DND-41 (cell line): ENCODE measurements at regions not wholly inside any gene's neighbourhood (a gene's known extent, or its start where the extent isn't known, plus 50 kb on each side); places are given as distances from the start of the nearest gene placed in this dataset.

Source experiments
- EZH2 ChIP-seq: IDR thresholded peaks from 3 replicates; pipeline ENCODE4 v1.6.1; 2012; ENCODE audit warnings: borderline replicate concordance, low read depth, mild to moderate bottlenecking, moderate library complexity, low read length, inconsistent platforms; ENCODE audit not compliant: severe bottlenecking
- TF ChIP-seq, protein P1 (sequence below): IDR thresholded peaks from 2 replicates; pipeline ENCODE4 v1.5.1; 2012; ENCODE audit warnings: borderline replicate concordance, low read length, moderate library complexity, mild to moderate bottlenecking; ENCODE audit not compliant: poor library complexity, severe bottlenecking; ENCODE audit errors: extremely low read depth

GRCh38 chr7:142437741-142438140, 179.9 kb upstream of the PRSS58 start:
- no peak for TF ChIP-seq EZH2
- TF ChIP-seq, protein P1, sequence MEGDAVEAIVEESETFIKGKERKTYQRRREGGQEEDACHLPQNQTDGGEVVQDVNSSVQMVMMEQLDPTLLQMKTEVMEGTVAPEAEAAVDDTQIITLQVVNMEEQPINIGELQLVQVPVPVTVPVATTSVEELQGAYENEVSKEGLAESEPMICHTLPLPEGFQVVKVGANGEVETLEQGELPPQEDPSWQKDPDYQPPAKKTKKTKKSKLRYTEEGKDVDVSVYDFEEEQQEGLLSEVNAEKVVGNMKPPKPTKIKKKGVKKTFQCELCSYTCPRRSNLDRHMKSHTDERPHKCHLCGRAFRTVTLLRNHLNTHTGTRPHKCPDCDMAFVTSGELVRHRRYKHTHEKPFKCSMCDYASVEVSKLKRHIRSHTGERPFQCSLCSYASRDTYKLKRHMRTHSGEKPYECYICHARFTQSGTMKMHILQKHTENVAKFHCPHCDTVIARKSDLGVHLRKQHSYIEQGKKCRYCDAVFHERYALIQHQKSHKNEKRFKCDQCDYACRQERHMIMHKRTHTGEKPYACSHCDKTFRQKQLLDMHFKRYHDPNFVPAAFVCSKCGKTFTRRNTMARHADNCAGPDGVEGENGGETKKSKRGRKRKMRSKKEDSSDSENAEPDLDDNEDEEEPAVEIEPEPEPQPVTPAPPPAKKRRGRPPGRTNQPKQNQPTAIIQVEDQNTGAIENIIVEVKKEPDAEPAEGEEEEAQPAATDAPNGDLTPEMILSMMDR, result no peak
